ENCODE measurements at regions not wholly inside any gene's neighbourhood (a gene's known extent, or its start where the extent isn't known, plus 50 kb on each side); places are given as distances from the start of the nearest gene placed in this dataset.

- TF ChIP-seq CTCF (IDR thresholded peaks at IDR 0.05) (peak; percentile 25 to 63 (median 44)), POLR2A (IDR thresholded peaks at IDR 0.05) (no peak)
These were observed 583.9 kb downstream of the NTRK3 start for GRCh38 chr15:87672309-87673288.
